ENCODE measurements at regions not wholly inside any gene's neighbourhood (a gene's known extent, or its start where the extent isn't known, plus 50 kb on each side); places are given as distances from the start of the nearest gene placed in this dataset.
"Not testable (repeated sequence)": the region's sequence is repeated elsewhere in the genome, so short reads cannot be mapped to it uniquely, and the experiment has no call there.

DNA sequence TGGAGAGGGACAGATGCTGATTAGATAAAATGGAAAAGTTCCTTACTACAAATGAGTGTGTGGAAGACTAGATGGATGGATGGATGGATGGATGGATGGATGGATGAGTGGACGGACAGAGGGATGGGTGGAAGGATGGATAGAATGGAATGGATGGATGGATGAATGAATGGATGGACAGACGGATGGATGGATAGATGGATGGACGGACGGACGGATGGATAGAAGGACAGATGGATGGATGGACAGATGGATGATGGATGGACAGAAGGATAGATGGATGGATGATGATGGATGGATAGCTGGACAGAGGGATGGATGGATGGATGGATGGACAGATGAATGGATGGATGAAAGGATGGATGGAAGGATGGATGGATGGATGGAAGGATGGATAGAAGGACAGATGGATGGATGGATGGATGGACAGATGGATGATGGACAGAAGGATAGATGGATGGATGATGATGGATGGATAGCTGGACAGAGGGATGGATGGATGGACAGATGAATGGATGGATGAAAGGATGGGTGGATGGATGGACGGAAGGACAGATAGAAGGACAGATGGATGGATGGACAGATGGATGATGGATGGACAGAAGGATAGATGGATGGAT lies 118.6 kb upstream of the CIBAR2 start:
- not testable (repeated sequence) for H3K27ac ChIP-seq (ENCODE audit: low read depth, low read length); H3K9ac ChIP-seq (ENCODE audit: low read depth in 1 of 2, low read length in 2 of 2); H3K27me3 ChIP-seq (ENCODE audit: control insufficient read depth in 1 of 2, insufficient read depth in 2 of 2, low read length in 2 of 2); H3K4me3 ChIP-seq (ENCODE audit: low read depth in 1 of 2, low read length in 2 of 2); H3K9me3 ChIP-seq (ENCODE audit: control insufficient read depth in 1 of 2, low read length in 2 of 2); H3K36me3 ChIP-seq (ENCODE audit: control insufficient read depth in 1 of 2, insufficient read depth in 2 of 2, low read length in 2 of 2); H3K4me1 ChIP-seq (ENCODE audit: control insufficient read depth in 1 of 2, insufficient read depth in 2 of 2, low read length in 2 of 2)

DNA sequence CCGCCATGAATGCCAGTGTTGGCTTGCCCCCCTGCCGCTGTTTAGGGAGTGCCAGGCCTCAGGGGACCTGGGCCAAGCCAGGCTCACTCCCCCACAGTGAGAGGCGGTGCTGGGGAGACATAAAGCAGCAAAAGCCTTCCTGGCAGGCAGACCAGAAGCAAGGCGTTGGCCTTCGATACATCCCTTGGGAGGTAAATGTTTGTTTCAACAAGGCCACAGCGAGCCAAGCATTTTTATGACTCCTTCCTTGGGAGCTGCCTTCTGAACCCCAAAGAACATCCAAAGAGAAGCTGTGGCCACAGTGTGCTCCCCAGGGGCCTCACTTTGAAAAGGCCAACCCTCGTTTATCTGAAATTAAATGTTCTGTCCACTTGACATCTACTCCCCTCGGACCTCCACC lies 119.7 kb upstream of the CIBAR2 start:
- H3K27me3 ChIP-seq (ENCODE audit: control insufficient read depth in 1 of 2, insufficient read depth in 2 of 2, low read length in 2 of 2) = peaks cover 7 to 11% of the 10 kb centered on the region in 2 donors
- peaks cover 0 to 13% of the 10 kb centered on the region in 2 donors for H3K4me1 ChIP-seq (ENCODE audit: control insufficient read depth in 1 of 2, insufficient read depth in 2 of 2, low read length in 2 of 2)
- no peak overlapping the region for H3K9ac ChIP-seq (ENCODE audit: low read depth in 1 of 2, low read length in 2 of 2)
- H3K27ac ChIP-seq (ENCODE audit: low read depth, low read length) = no peak overlapping the region
- H3K4me3 ChIP-seq (ENCODE audit: low read depth in 1 of 2, low read length in 2 of 2) = no peak overlapping the region
- H3K9me3 ChIP-seq (ENCODE audit: control insufficient read depth in 1 of 2, low read length in 2 of 2) = no peaks in the 10 kb centered on the region
- H3K36me3 ChIP-seq (ENCODE audit: control insufficient read depth in 1 of 2, insufficient read depth in 2 of 2, low read length in 2 of 2) = no peaks in the 10 kb centered on the region

DNA sequence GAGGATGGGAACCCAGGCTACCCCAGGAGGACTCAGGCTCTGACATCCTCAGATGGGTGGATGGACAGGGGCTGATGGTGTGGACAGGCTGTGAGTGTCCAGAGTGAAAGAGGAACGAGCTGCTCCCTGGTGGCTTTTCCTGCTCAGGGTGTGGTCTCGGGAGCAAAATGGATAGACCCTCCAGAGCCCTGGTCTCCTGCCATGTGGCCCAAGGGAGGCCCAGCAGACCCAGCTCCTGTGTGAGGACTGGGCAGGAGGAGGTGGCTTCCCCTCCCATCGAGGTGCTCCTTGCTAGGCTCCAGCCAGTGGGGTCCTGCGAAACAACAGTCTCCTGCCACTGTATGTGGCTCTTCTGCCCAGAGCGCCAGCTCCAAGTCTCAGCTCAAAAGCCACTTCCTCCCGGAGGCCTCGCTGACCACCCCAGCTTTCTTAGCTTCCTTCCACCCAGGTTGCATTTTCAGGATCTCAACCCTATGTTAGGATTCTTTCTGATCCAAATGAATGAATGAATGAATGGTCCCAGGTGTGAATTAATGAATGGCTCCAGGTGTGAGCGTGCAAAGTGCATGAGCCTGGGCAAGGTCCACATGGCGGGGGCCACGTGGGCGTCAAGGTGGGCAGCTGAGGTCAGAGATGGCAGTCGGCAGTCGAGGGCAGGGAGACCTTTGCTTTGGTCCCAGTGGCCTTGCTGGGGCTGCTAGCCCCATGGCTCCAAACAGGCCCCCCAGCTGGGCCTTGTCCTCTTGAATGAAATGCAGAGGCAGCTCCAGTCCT lies 120.3 kb upstream of the CIBAR2 start:
- H3K4me1 ChIP-seq (ENCODE audit: control insufficient read depth in 1 of 2, insufficient read depth in 2 of 2, low read length in 2 of 2) = peaks cover 0 to 13% of the 10 kb centered on the region in 2 donors
- no peaks in the 10 kb centered on the region for H3K36me3 ChIP-seq (ENCODE audit: control insufficient read depth in 1 of 2, insufficient read depth in 2 of 2, low read length in 2 of 2)
- no peak overlapping the region for H3K4me3 ChIP-seq (ENCODE audit: low read depth in 1 of 2, low read length in 2 of 2)
- H3K9ac ChIP-seq (ENCODE audit: low read depth in 1 of 2, low read length in 2 of 2) = no peak overlapping the region
- H3K27ac ChIP-seq (ENCODE audit: low read depth, low read length) = no peak overlapping the region
- H3K9me3 ChIP-seq (ENCODE audit: control insufficient read depth in 1 of 2, low read length in 2 of 2) = no peaks in the 10 kb centered on the region
- H3K27me3 ChIP-seq (ENCODE audit: control insufficient read depth in 1 of 2, insufficient read depth in 2 of 2, low read length in 2 of 2) = peaks cover 7 to 11% of the 10 kb centered on the region in 2 donors

DNA sequence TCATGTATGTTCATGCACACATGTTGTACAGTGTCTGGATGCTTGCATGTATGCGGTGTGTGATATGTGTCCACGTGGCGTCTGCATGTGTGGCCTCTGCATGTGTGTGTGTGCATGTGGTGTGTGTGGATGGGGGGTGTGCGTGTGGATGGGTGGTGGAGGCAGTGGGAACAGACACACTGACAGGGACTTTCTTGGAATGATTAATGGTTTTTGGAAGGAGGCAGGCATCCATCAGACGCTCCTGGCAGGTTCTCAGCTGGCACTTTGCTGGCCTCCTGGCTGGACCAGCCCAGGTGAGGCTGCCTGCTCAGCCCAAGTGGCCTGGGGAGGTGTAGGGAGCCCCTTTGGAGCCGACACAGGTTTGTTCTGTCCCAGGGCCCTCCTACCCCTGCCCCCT lies 121.2 kb upstream of the CIBAR2 start:
- peaks cover 0 to 13% of the 10 kb centered on the region in 2 donors for H3K4me1 ChIP-seq (ENCODE audit: control insufficient read depth in 1 of 2, insufficient read depth in 2 of 2, low read length in 2 of 2)
- no peak overlapping the region for H3K4me3 ChIP-seq (ENCODE audit: low read depth in 1 of 2, low read length in 2 of 2)
- H3K27me3 ChIP-seq (ENCODE audit: control insufficient read depth in 1 of 2, insufficient read depth in 2 of 2, low read length in 2 of 2) = peaks cover 7 to 11% of the 10 kb centered on the region in 2 donors
- no peak overlapping the region for H3K9ac ChIP-seq (ENCODE audit: low read depth in 1 of 2, low read length in 2 of 2)
- H3K36me3 ChIP-seq (ENCODE audit: control insufficient read depth in 1 of 2, insufficient read depth in 2 of 2, low read length in 2 of 2) = no peaks in the 10 kb centered on the region
- H3K9me3 ChIP-seq (ENCODE audit: control insufficient read depth in 1 of 2, low read length in 2 of 2) = no peaks in the 10 kb centered on the region
- H3K27ac ChIP-seq (ENCODE audit: low read depth, low read length) = no peak overlapping the region

DNA sequence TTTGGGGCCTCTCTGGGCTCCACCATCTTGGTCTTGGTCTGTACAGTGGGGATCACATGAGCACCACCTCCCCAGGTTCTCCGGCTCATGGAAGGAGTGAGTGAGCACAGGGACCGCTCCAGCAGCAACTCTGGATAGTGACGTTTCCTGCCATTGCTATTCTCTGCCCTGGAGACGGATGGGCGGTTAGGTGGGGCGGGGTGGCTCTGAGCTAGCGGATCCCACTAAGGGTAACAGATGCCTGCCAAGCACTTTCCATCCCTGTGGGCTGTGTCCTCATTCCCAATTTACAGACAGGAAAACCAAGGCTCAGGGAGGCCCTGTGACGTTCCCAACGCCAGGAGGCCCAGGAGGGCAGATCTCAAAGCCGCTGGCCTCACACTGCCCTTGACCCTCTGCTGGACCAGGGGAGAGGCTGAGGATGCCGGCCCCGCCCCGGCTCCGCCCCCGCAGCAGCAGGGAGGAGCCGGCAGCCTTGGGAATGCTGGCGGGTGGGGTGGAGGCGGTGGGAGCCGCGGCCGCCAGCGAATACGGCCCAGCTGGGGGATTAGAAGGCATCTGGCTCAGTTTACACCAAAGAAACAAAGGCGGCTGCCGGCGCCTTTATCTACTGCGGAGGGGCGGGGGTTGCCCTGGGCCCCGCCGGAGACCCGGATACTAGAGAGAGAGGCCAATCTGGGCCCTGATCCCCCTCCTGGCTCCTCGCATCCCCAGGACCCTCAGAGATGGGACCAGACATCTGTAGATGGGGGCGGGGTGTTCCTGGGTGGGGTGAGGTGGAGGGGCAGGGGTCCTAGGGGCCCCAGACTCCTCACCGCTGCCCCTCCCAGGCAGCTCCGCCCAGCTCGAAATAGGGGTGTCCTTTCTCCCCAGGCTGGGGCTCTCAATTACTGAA lies 122.3 kb upstream of the CIBAR2 start:
- H3K4me1 ChIP-seq (ENCODE audit: control insufficient read depth in 1 of 2, insufficient read depth in 2 of 2, low read length in 2 of 2) = peaks cover 0 to 13% of the 10 kb centered on the region in 2 donors
- no peaks in the 10 kb centered on the region for H3K36me3 ChIP-seq (ENCODE audit: control insufficient read depth in 1 of 2, insufficient read depth in 2 of 2, low read length in 2 of 2)
- H3K27me3 ChIP-seq (ENCODE audit: control insufficient read depth in 1 of 2, insufficient read depth in 2 of 2, low read length in 2 of 2) = peaks cover 7 to 11% of the 10 kb centered on the region in 2 donors
- H3K4me3 ChIP-seq (ENCODE audit: low read depth in 1 of 2, low read length in 2 of 2) = no peak overlapping the region
- no peaks in the 10 kb centered on the region for H3K9me3 ChIP-seq (ENCODE audit: control insufficient read depth in 1 of 2, low read length in 2 of 2)
- no peak overlapping the region for H3K27ac ChIP-seq (ENCODE audit: low read depth, low read length)
- no peak overlapping the region for H3K9ac ChIP-seq (ENCODE audit: low read depth in 1 of 2, low read length in 2 of 2)

DNA sequence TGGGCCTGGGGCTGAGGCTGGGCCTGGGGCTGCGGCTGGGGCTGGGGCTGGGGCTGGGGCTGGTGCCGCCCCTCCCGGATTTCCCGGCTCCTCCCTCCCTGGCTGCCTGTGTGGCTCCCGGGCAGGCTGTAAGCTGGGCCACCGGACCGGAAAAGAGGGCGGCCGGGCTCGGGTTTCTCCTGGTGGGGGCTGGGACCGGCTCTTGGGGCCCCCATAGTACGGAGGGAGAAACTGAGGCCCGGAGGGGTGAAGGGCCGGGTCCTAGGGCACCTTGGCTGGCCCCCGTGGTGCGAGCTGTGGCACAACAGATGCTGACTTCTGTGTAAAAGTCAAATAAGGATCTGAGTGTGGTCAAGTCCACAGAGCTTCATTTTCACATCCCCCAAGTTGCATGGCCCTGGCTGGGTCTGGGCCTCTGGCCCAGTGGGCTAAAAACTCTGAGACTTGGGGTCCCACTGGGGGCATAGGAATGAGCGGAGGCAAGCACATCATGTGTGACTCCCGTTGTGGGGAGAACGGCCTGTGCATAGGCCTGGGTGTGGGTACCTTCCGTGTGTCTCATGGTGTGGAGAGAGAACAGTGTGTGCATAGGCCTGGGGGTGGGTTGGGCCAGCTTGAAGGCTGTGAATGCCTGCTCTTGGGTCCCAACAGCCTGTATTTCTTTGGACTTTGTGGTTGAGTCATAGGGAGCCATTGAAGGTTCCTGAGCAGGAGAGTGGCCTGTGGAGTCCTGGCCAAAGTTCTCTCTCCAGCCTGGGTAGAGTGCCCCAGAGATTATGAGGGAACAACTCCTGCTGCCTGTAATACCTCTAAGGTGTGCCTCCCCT lies 123.9 kb upstream of the CIBAR2 start:
- Histone ChIP-seq H3K27ac (ENCODE audit: low read depth, low read length) (no peak overlapping the region), H3K9ac (ENCODE audit: low read depth in 1 of 2, low read length in 2 of 2) (no peak overlapping the region), H3K36me3 (ENCODE audit: control insufficient read depth in 1 of 2, insufficient read depth in 2 of 2, low read length in 2 of 2) (no peaks in the 10 kb centered on the region), H3K27me3 (ENCODE audit: control insufficient read depth in 1 of 2, insufficient read depth in 2 of 2, low read length in 2 of 2) (peaks cover 7 to 11% of the 10 kb centered on the region in 2 donors), H3K4me3 (ENCODE audit: low read depth in 1 of 2, low read length in 2 of 2) (no peak overlapping the region), H3K4me1 (ENCODE audit: control insufficient read depth in 1 of 2, insufficient read depth in 2 of 2, low read length in 2 of 2) (peaks cover 0 to 13% of the 10 kb centered on the region in 2 donors), H3K9me3 (ENCODE audit: control insufficient read depth in 1 of 2, low read length in 2 of 2) (no peaks in the 10 kb centered on the region)

DNA sequence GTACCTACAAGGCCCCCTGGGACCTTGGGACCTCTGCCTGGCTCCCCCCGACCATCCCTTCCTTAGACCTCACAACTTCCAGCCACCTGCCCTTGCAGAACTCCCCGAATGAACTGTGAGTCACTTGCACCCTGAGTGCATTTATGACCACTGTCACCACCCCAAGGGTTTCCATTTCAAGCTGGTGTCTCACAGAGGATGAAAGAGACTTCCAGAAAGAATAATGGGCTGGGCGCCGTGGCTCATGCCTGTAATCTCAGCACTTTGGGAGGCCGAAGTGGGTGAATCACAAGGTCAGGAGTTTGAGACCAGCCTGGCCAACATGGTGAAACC lies 124.5 kb upstream of the CIBAR2 start:
- Histone ChIP-seq H3K27me3 (ENCODE audit: control insufficient read depth in 1 of 2, insufficient read depth in 2 of 2, low read length in 2 of 2) (peaks cover 7 to 11% of the 10 kb centered on the region in 2 donors), H3K9me3 (ENCODE audit: control insufficient read depth in 1 of 2, low read length in 2 of 2) (no peaks in the 10 kb centered on the region), H3K27ac (ENCODE audit: low read depth, low read length) (no peak overlapping the region), H3K4me1 (ENCODE audit: control insufficient read depth in 1 of 2, insufficient read depth in 2 of 2, low read length in 2 of 2) (peaks cover 0 to 10% of the 10 kb centered on the region in 2 donors), H3K36me3 (ENCODE audit: control insufficient read depth in 1 of 2, insufficient read depth in 2 of 2, low read length in 2 of 2) (no peaks in the 10 kb centered on the region), H3K4me3 (ENCODE audit: low read depth in 1 of 2, low read length in 2 of 2) (no peak overlapping the region), H3K9ac (ENCODE audit: low read depth in 1 of 2, low read length in 2 of 2) (no peak overlapping the region)

DNA sequence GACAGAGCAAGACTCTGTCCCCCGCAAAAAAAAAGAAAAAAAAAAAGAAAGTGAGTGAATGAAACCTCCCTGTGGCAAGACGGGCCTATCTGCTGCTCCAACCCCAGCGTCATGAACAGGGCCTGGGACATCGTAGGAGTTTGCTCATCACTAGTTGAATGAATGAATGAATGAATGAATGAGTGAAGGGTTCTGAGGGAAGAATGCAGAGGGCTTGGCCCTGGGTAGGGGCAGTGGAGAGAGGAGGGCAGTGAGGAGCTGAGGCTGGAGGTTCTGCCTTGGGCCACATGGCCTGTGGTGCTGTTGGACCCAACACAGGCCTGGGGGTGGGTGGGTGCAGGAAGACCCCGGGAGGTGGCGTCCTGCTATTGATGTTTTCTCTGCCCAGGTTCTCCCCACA lies 125.5 kb upstream of the CIBAR2 start:
- H3K27me3 ChIP-seq (ENCODE audit: control insufficient read depth in 1 of 2, insufficient read depth in 2 of 2, low read length in 2 of 2) = peaks cover 7 to 11% of the 10 kb centered on the region in 2 donors
- H3K27ac ChIP-seq (ENCODE audit: low read depth, low read length) = no peak overlapping the region
- H3K4me3 ChIP-seq (ENCODE audit: low read depth in 1 of 2, low read length in 2 of 2) = no peak overlapping the region
- H3K9ac ChIP-seq (ENCODE audit: low read depth in 1 of 2, low read length in 2 of 2) = no peak overlapping the region
- H3K4me1 ChIP-seq (ENCODE audit: control insufficient read depth in 1 of 2, insufficient read depth in 2 of 2, low read length in 2 of 2) = peaks cover 0 to 4% of the 10 kb centered on the region in 2 donors
- H3K9me3 ChIP-seq (ENCODE audit: control insufficient read depth in 1 of 2, low read length in 2 of 2) = no peaks in the 10 kb centered on the region
- H3K36me3 ChIP-seq (ENCODE audit: control insufficient read depth in 1 of 2, insufficient read depth in 2 of 2, low read length in 2 of 2) = no peaks in the 10 kb centered on the region

DNA sequence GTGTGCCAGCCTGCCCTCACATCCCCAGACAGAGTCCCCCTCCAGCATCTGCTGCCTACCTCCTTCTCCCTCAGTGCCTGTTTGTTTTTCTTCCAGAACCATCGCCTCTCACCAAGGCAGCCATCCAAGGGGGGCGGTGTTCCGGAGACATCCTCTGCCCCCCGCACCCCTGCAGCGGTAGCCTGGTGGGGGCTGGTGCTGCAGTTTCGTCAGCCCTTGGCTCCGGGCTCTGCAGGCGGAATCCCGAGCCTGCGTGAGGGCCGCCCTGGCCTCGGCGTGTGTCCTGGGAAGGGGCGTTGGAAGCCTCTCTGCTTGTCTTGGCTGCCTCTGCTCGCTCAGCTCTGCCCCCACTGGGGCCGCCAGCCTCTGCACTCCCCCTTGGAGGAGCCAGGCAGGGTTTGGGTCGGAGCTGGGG lies 126.0 kb upstream of the CIBAR2 start:
- H3K4me3 ChIP-seq (ENCODE audit: low read depth in 1 of 2, low read length in 2 of 2) = no peak overlapping the region
- H3K4me1 ChIP-seq (ENCODE audit: control insufficient read depth in 1 of 2, insufficient read depth in 2 of 2, low read length in 2 of 2) = peaks cover 0 to 6% of the 10 kb centered on the region in 2 donors
- no peak overlapping the region for H3K27ac ChIP-seq (ENCODE audit: low read depth, low read length)
- peaks cover 7 to 11% of the 10 kb centered on the region in 2 donors for H3K27me3 ChIP-seq (ENCODE audit: control insufficient read depth in 1 of 2, insufficient read depth in 2 of 2, low read length in 2 of 2)
- H3K9ac ChIP-seq (ENCODE audit: low read depth in 1 of 2, low read length in 2 of 2) = no peak overlapping the region
- no peaks in the 10 kb centered on the region for H3K36me3 ChIP-seq (ENCODE audit: control insufficient read depth in 1 of 2, insufficient read depth in 2 of 2, low read length in 2 of 2)
- H3K9me3 ChIP-seq (ENCODE audit: control insufficient read depth in 1 of 2, low read length in 2 of 2) = no peaks in the 10 kb centered on the region

Data from duodenal mucosa (tissue), 2 donors.